ENCODE measurements at regions not wholly inside any gene's neighbourhood (a gene's known extent, or its start where the extent isn't known, plus 50 kb on each side); places are given as distances from the start of the nearest gene placed in this dataset.

GRCh38 chr16:73768786-73769203 lies 527.8 kb upstream of the PSMD7 start:
- TF ChIP-seq CTCF (conservative IDR thresholded peaks at IDR 0.05; ENCODE audit: low read length) (no peak), EZH2phosphoT487 (IDR thresholded peaks at IDR 0.05; ENCODE audit: borderline replicate concordance, low read depth, low read length) (no peak)

Measured in OCI-LY7 (cell line).